Epithelial cell of proximal tubule (primary cell): ENCODE measurements at regions not wholly inside any gene's neighbourhood (a gene's known extent, or its start where the extent isn't known, plus 50 kb on each side); places are given as distances from the start of the nearest gene placed in this dataset.

Experiments
- DNase-seq: peaks from one replicate; pipeline ENCODE4 v3.0.0-alpha.2; 2011; ENCODE audit warnings: low read depth
- H3K4me3 ChIP-seq: 2 replicates; pipeline ENCODE4 v1.5.1; 2011; ENCODE audit warnings: low read depth, mild to moderate bottlenecking, low read length
- CTCF ChIP-seq: conservative IDR thresholded peaks from 2 replicates; pipeline ENCODE4 v1.5.1; 2012; ENCODE audit warnings: low read depth, mild to moderate bottlenecking, low read length

- no peak for TF ChIP-seq CTCF
- no peak for DNase-seq
- no peak overlapping the region for H3K4me3 ChIP-seq
Observed at GRCh38 chr4:176968094-176968493, 175.4 kb upstream of the VEGFC start.

DNA sequence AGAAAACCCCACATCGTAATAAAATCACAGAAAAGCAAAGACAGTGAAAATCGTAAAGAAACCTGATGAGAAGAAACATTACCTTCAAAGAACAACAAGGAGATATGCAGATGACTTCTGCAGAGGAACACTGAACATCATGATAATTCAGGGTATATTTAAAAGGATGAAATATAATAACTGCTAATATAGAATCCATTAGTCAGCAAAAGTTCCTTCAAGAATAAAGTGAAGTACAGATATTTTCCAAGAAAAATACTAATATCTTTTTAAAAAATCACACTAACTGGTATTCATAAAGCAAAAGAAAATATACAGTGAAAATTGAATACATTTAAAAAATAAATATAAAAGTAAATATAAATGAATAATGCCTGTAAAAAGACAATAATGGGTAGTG lies 176.3 kb upstream of the VEGFC start:
- no peak for TF ChIP-seq CTCF
- DNase-seq = no peak
- no peak overlapping the region for H3K4me3 ChIP-seq

DNA sequence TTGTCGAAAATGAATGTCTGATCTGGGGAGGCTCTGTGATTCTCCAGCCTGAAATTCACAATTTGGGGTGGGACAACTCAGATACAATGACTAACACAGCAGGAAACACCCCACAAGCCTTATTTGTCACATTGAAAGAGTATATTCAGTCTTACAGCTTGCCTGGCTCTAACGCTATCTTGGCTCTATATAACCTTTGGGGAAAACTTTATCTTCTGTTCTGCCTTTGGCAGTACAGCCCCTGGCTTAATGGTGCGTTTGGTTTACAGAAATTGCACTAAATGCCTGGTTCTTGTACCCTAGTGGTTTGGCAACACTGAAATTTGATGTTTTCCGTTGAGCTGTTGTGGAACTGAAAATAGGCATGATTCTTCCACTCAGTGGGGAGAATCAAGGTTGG lies 178.1 kb upstream of the VEGFC start:
- no peak for DNase-seq
- no peak for TF ChIP-seq CTCF
- no peak overlapping the region for H3K4me3 ChIP-seq

GRCh38 chr4:176971576-176972115 lies 178.9 kb upstream of the VEGFC start:
- TF ChIP-seq CTCF = no peak
- H3K4me3 ChIP-seq = no peak overlapping the region
- DNase-seq = no peak

DNA sequence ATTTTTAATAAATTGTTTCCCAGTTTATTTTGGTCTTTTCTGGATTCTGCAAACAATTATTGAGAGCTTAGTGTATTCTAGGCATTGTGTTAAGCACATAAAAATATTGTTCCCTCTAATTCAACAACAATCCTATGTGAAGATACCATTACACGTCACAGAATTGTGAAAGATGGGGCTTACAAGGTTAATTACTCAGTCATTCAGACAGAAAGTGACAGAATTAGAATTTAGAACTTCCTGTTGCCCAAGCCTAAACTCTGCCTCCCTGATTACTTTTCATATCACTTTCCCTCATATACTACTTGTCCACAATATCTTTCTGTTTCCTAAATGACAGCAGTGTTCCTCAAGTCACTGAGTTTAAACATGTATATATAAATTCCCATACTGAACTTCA lies 186.7 kb upstream of the VEGFC start:
- H3K4me3 ChIP-seq = no peak overlapping the region
- DNase-seq = no peak
- no peak for TF ChIP-seq CTCF

DNA sequence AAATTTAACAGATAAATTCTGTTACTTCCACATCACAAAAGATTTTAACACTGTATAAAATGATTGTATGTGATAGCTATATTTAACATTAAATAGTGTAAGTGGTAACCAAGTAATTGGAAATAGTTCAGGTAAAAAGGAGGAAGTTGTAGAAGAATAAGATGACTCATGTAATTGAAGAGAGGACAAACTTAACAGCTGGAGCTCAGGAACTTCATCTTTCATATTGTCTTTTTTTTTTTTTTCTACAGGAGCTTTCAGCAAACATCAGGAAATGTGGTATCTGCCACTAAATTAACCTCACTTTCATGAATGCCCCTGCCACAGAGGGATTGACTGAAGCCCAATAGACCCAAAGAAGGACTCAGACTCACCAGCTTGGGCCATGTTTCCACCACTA lies 188.4 kb upstream of the VEGFC start:
- H3K4me3 ChIP-seq = no peak overlapping the region
- no peak for DNase-seq
- no peak for TF ChIP-seq CTCF

DNA sequence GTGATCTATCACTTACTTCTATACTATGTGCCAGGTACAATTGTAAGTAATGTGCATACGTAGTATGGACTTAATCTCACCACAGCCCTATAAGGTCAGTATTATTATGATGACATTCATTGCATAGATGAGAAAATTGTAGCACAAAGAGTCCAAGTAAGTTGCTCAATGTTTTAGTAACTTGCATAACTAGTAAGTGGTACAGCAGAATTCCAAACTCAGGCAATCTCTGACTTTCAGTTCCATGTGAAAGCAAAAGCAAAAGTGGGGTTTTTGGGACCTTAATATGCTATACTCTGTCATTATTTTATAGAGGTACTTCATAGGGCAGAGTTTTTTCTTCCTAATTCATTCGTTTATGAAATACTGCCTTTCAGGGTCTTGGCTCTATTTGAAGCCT lies 188.8 kb upstream of the VEGFC start:
- no peak for TF ChIP-seq CTCF
- no peak for DNase-seq
- H3K4me3 ChIP-seq = no peak overlapping the region
